K562 (cell line): ENCODE measurements at regions not wholly inside any gene's neighbourhood (a gene's known extent, or its start where the extent isn't known, plus 50 kb on each side); places are given as distances from the start of the nearest gene placed in this dataset.

Experiments used
- ATAC-seq: fragments of 200-7000 bp; cut with Tn5 transposase; 3 replicates; pipeline ENCODE4 v1.9.1; 2020; ENCODE audit warnings: moderate library complexity
- BruUV-seq: library from RNA; stranded (reverse); fragments of 400-500 nt; replicated peaks from 2 replicates; lab custom pipeline; 2021; lab: Mats Ljungman, UMichigan
- CTCF ChIA-PET: fragments of 300-600 bp; formaldehyde crosslinking; extraction: SDS; loops from one replicate; lab custom pipeline; 2021; ENCODE audit warnings: low intra/inter-chr PET ratio; lab: Yijun Ruan, JAX
- POLR2A ChIA-PET: fragments of 300-600, 350-650 bp; sonication (Branson Sonifier 250); formaldehyde crosslinking; extraction: SDS; loops from one replicate; lab custom pipeline; 2021; ENCODE audit warnings: antibody characterized with exemption, inconsistent platforms; lab: Yijun Ruan, JAX
- DNase-seq, 4 experiments: peaks; one replicate each; pipeline versions ENCODE4 v3.0.0 to v3.0.0-alpha.2; 2011 to 2018; ENCODE audit warnings: low spot score in 3 of 4, mixed read lengths in 3 of 4; ENCODE audit errors: extremely low read depth in 1 of 4
- FAIRE-seq: peaks from 2 replicates; lab custom pipeline; 2011; peaks lifted over from hg19 to GRCh38; lab: Jason Lieb, UNC
- H2AFZ ChIP-seq: 2 replicates; pipeline ENCODE4 v1.6.0; 2011; ENCODE audit warnings: low read depth, low read length, control low read depth, inconsistent platforms
- H3K27ac ChIP-seq: fragments of 200-600 bp; 3 replicates; pipeline ENCODE4 v1.8.0; 2011; ENCODE audit warnings: low read depth, mild to moderate bottlenecking, control low read depth, inconsistent platforms, low read length, moderate library complexity, mixed read lengths; ENCODE audit errors: extremely low read depth
- H3K27me3 ChIP-seq, 2 experiments: fragments of 300-600 bp in 1 of 2; 2 replicates in 1 of 2; 3 replicates in 1 of 2; pipeline versions ENCODE4 v1.6.0 to v1.8.0; 2011; ENCODE audit warnings: inconsistent platforms in 2 of 2, low read length in 2 of 2, mild to moderate bottlenecking in 1 of 2, mixed read lengths in 1 of 2, moderate library complexity in 1 of 2; ENCODE audit not compliant: control insufficient read depth in 2 of 2, insufficient read depth in 2 of 2
- H3K36me3 ChIP-seq: fragments of 300-600 bp; 3 replicates; pipeline ENCODE4 v1.8.0; 2011; ENCODE audit warnings: mild to moderate bottlenecking, low read length, inconsistent platforms; ENCODE audit not compliant: control insufficient read depth, insufficient read depth
- H3K4me1 ChIP-seq, 2 experiments: fragments of 200-600 bp in 1 of 2; replicated peaks in 1 of 2; 2 replicates in 1 of 2; 3 replicates in 1 of 2; pipeline versions ENCODE4 v1.5.1 to v1.8.0; 2011; ENCODE audit warnings: inconsistent platforms in 2 of 2, low read length in 2 of 2, mild to moderate bottlenecking in 1 of 2, mixed read lengths in 1 of 2, moderate library complexity in 1 of 2; ENCODE audit not compliant: control insufficient read depth in 2 of 2, insufficient read depth in 2 of 2
- H3K4me2 ChIP-seq: 2 replicates; pipeline ENCODE4 v1.6.1; 2011; ENCODE audit warnings: low read length, control low read depth, inconsistent platforms, mixed read lengths; ENCODE audit not compliant: insufficient read depth
- H3K4me3 ChIP-seq: fragments of 200-600 bp; sonication (generic), shearing (Covaris generic); 2 replicates; pipeline ENCODE4 v1.5.1; 2016; ENCODE audit warnings: control low read depth, inconsistent platforms
- H3K79me2 ChIP-seq: fragments of 200-600 bp; 3 replicates; pipeline ENCODE4 v1.8.0; 2011; ENCODE audit warnings: low read length, inconsistent platforms; ENCODE audit not compliant: control insufficient read depth, insufficient read depth
- H3K9ac ChIP-seq, 2 experiments: 2 replicates each; pipeline versions ENCODE4 v1.6.0 to v1.6.1; 2011; ENCODE audit warnings: low read depth in 2 of 2, low read length in 2 of 2, control low read depth in 1 of 2, inconsistent platforms in 1 of 2, mild to moderate bottlenecking in 1 of 2, mixed read lengths in 1 of 2; ENCODE audit not compliant: insufficient read depth in 1 of 2
- H3K9me1 ChIP-seq: one replicate; pipeline ENCODE4 v1.6.0; 2011; ENCODE audit warnings: inconsistent platforms, mild to moderate bottlenecking, low read length, moderate library complexity; ENCODE audit not compliant: control insufficient read depth, insufficient read depth
- H3K9me3 ChIP-seq: replicated peaks from 2 replicates; pipeline ENCODE4 v1.5.1; 2011; ENCODE audit warnings: low read depth, low read length, inconsistent platforms; ENCODE audit not compliant: control insufficient read depth, insufficient read depth
- H4K20me1 ChIP-seq: replicated peaks from 2 replicates; pipeline ENCODE4 v1.6.1; 2011; ENCODE audit warnings: low read length, inconsistent platforms, mixed read lengths; ENCODE audit not compliant: control insufficient read depth, insufficient read depth
- BRF1 ChIP-seq: IDR thresholded peaks from 3 replicates; pipeline ENCODE4 v1.6.1; 2011; ENCODE audit warnings: borderline replicate concordance, mild to moderate bottlenecking; ENCODE audit not compliant: insufficient read length; ENCODE audit errors: extremely low read depth
- CHD4 ChIP-seq: fragments of 200-600 bp; sonication (generic); IDR thresholded peaks from 3 replicates; pipeline ENCODE4 v1.6.1; 2012; ENCODE audit warnings: low read depth, mild to moderate bottlenecking, mixed read lengths, low read length, inconsistent platforms; ENCODE audit not compliant: insufficient read depth, insufficient replicate concordance, poor library complexity, severe bottlenecking
- ETV6 ChIP-seq, 3 experiments: fragments of 150-350 bp in 1 of 3; sonication (generic) in 1 of 3; formaldehyde crosslinking in 1 of 3; IDR thresholded peaks; 2 replicates each; pipeline versions ENCODE4 v1.6.1 to v1.8.0; 2014 to 2022; ENCODE audit warnings: borderline replicate concordance in 2 of 3, low read depth in 2 of 3, antibody characterized with exemption in 1 of 3, low read length in 1 of 3, mild to moderate bottlenecking in 1 of 3, missing genetic modification reagents in 1 of 3
- HNRNPLL ChIP-seq: fragments of 200-400 bp; formaldehyde crosslinking; IDR thresholded peaks from 2 replicates; pipeline ENCODE4 v1.6.1; 2017; ENCODE audit warnings: low read length, low read depth, mild to moderate bottlenecking; ENCODE audit not compliant: poor library complexity, severe bottlenecking
- NELFE ChIP-seq: IDR thresholded peaks from 2 replicates; pipeline ENCODE4 v1.6.1; 2011; ENCODE audit warnings: mild to moderate bottlenecking; ENCODE audit not compliant: insufficient read depth, insufficient read length
- NR4A1 ChIP-seq, 2 experiments: fragments of 250-450 bp in 1 of 2; fragments of 450-650 bp in 1 of 2; sonication (Bioruptor Pico) in 1 of 2; IDR thresholded peaks; 2 replicates each; pipeline versions ENCODE4 v1.4.0 to v1.6.1; 2016 to 2020; ENCODE audit warnings: mild to moderate bottlenecking in 2 of 2, missing compliant biosample characterization in 1 of 2, missing genetic modification characterization in 1 of 2, moderate library complexity in 1 of 2
- RCOR1 ChIP-seq, 2 experiments: IDR thresholded peaks; 2 replicates each; pipeline ENCODE4 v1.6.1; 2012; ENCODE audit warnings: low read depth in 2 of 2, low read length in 2 of 2, borderline replicate concordance in 1 of 2, improper control_type of control experiment in 1 of 2
- RFX5 ChIP-seq: IDR thresholded peaks from 2 replicates; pipeline ENCODE4 v1.6.1; 2011; ENCODE audit warnings: low read depth, mild to moderate bottlenecking, improper control_type of control experiment, low read length
- TARDBP ChIP-seq: fragments of 450-650 bp; IDR thresholded peaks from 2 replicates; pipeline ENCODE4 v1.6.1; 2016
- WHSC1 ChIP-seq: IDR thresholded peaks from one replicate; pipeline ENCODE4 v1.6.1; 2012; ENCODE audit warnings: low read length, control low read depth, inconsistent platforms
- YBX1 ChIP-seq: fragments of 450-650 bp; IDR thresholded peaks from 2 replicates; pipeline ENCODE4 v1.7.1; 2016; ENCODE audit warnings: mild to moderate bottlenecking
- WGBS: fragments of 100-300 bp; shearing (Covaris generic); methylation state at CpG from one replicate; pipeline ENCODE4 v1.1.6; 2016; ENCODE audit warnings: low coverage, mixed read lengths; ENCODE audit not compliant: insufficient coverage; ENCODE audit errors: missing lambda C conversion rate; 5-methylcytosine and 5-hydroxymethylcytosine counted together
- in situ Hi-C: fragments of 300-500 bp; cut with MboI; formaldehyde crosslinking; loops from 4 replicates; pipeline ENCODE4 v1.15.0; 2018; ENCODE audit warnings: inconsistent platforms, mixed read lengths
- intact Hi-C: fragments of 100-400 bp; cut with micrococcal nuclease; formaldehyde crosslinking; loops from 2 replicates; pipeline ENCODE4 v1.14.2; 2022
- TF ChIP-seq, protein P1 (sequence below): fragments of 250-450 bp; sonication (Bioruptor Pico); IDR thresholded peaks from 2 replicates; pipeline ENCODE4 v1.4.0; 2020; ENCODE audit warnings: mild to moderate bottlenecking, moderate library complexity
- TF ChIP-seq, protein P2 (sequence below): sonication (generic); formaldehyde crosslinking; IDR thresholded peaks from 2 replicates; pipeline ENCODE4 v1.8.0; 2023; ENCODE audit warnings: mild to moderate bottlenecking, missing genetic modification reagents
- TF ChIP-seq, protein P3 (sequence below): IDR thresholded peaks from 2 replicates; pipeline ENCODE4 v1.6.1; 2011; ENCODE audit warnings: borderline replicate concordance, low read depth, mild to moderate bottlenecking, moderate library complexity, low read length; ENCODE audit not compliant: insufficient read depth, poor library complexity, severe bottlenecking

- in situ Hi-C loops, result no loop called here
- ChIA-PET CTCF (no interaction called here), POLR2A (no interaction called here)
- Histone ChIP-seq H3K9ac (no peak overlapping the region), H4K20me1 (no peaks in the 10 kb centered on the region), H2AFZ (no peak overlapping the region), H3K36me3 (no peaks in the 10 kb centered on the region), H3K27ac (no peak overlapping the region), H3K9me3 (no peaks in the 10 kb centered on the region; the same call in 1 of the 2 replicates), H3K4me2 (no peak overlapping the region), H3K4me3 (no peak overlapping the region), H3K9me1 (no peaks in the 10 kb centered on the region), H3K27me3 (no peaks in the 10 kb centered on the region), H3K79me2 (no peaks in the 10 kb centered on the region), H3K4me1 (no peaks in the 10 kb centered on the region)
- intact Hi-C loops, result no loop called here
- no peak for FAIRE-seq
- WGBS, result 0% methylated on average over 2 of the region's 2 CpGs
- BruUV-seq, result no TSS peak
- no peak for ATAC-seq
- no peak for DNase-seq
- TF ChIP-seq NR4A1 (CRISPR knock-in tag; IDR thresholded peaks at IDR 0.05) (no peak), NR4A1 (tag; IDR thresholded peaks at IDR 0.05) (no peak), HNRNPLL (no peak), WHSC1 (no peak), ETV6 (IDR thresholded peaks at IDR 0.05; ENCODE audit: borderline replicate concordance in 1 of 2, low read depth in 2 of 2, low read length in 1 of 2) (no peak), ETV6 (CRISPR knock-in tag; IDR thresholded peaks at IDR 0.05; ENCODE audit: borderline replicate concordance) (no peak), YBX1 (no peak), RFX5 (no peak), CHD4 (no peak), TARDBP (no peak), NELFE (no peak), BRF1 (no peak), RCOR1 (IDR thresholded peaks at IDR 0.05; ENCODE audit: borderline replicate concordance in 1 of 2, low read depth in 2 of 2, low read length in 2 of 2) (no peak)
- TF ChIP-seq, protein P1, sequence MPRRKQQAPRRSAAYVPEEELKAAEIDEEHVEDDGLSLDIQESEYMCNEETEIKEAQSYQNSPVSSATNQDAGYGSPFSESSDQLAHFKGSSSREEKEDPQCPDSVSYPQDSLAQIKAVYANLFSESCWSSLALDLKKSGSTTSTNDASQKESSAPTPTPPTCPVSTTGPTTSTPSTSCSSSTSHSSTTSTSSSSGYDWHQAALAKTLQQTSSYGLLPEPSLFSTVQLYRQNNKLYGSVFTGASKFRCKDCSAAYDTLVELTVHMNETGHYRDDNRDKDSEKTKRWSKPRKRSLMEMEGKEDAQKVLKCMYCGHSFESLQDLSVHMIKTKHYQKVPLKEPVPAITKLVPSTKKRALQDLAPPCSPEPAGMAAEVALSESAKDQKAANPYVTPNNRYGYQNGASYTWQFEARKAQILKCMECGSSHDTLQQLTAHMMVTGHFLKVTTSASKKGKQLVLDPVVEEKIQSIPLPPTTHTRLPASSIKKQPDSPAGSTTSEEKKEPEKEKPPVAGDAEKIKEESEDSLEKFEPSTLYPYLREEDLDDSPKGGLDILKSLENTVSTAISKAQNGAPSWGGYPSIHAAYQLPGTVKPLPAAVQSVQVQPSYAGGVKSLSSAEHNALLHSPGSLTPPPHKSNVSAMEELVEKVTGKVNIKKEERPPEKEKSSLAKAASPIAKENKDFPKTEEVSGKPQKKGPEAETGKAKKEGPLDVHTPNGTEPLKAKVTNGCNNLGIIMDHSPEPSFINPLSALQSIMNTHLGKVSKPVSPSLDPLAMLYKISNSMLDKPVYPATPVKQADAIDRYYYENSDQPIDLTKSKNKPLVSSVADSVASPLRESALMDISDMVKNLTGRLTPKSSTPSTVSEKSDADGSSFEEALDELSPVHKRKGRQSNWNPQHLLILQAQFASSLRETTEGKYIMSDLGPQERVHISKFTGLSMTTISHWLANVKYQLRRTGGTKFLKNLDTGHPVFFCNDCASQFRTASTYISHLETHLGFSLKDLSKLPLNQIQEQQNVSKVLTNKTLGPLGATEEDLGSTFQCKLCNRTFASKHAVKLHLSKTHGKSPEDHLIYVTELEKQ (CRISPR knock-in tag), result no peak
- TF ChIP-seq, protein P2, sequence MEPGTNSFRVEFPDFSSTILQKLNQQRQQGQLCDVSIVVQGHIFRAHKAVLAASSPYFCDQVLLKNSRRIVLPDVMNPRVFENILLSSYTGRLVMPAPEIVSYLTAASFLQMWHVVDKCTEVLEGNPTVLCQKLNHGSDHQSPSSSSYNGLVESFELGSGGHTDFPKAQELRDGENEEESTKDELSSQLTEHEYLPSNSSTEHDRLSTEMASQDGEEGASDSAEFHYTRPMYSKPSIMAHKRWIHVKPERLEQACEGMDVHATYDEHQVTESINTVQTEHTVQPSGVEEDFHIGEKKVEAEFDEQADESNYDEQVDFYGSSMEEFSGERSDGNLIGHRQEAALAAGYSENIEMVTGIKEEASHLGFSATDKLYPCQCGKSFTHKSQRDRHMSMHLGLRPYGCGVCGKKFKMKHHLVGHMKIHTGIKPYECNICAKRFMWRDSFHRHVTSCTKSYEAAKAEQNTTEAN (CRISPR knock-in tag), result no peak
- TF ChIP-seq, protein P3, sequence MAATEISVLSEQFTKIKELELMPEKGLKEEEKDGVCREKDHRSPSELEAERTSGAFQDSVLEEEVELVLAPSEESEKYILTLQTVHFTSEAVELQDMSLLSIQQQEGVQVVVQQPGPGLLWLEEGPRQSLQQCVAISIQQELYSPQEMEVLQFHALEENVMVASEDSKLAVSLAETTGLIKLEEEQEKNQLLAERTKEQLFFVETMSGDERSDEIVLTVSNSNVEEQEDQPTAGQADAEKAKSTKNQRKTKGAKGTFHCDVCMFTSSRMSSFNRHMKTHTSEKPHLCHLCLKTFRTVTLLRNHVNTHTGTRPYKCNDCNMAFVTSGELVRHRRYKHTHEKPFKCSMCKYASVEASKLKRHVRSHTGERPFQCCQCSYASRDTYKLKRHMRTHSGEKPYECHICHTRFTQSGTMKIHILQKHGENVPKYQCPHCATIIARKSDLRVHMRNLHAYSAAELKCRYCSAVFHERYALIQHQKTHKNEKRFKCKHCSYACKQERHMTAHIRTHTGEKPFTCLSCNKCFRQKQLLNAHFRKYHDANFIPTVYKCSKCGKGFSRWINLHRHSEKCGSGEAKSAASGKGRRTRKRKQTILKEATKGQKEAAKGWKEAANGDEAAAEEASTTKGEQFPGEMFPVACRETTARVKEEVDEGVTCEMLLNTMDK, result no peak
Observed at GRCh38 chr3:137360531-137361201, 402.9 kb downstream of the IL20RB start.
